ENCODE measurements at regions not wholly inside any gene's neighbourhood (a gene's known extent, or its start where the extent isn't known, plus 50 kb on each side); places are given as distances from the start of the nearest gene placed in this dataset.
"Not testable (repeated sequence)": the region's sequence is repeated elsewhere in the genome, so short reads cannot be mapped to it uniquely, and the experiment has no call there.

- no peak overlapping the region for H3K4me3 Mint-ChIP-seq
- no peaks in the 10 kb centered on the region for H3K36me3 Mint-ChIP-seq (ENCODE audit: low read depth)
- ATAC-seq (peak; percentile 20), DNase-seq (no peak)
- H3K9me3 ChIP-seq (ENCODE audit: control insufficient read depth, low read length, poor library complexity, severe bottlenecking) = no peaks in the 10 kb centered on the region
- H3K27me3 Mint-ChIP-seq = no peaks in the 10 kb centered on the region
- peak overlapping the region; percentile 16 for H3K27ac Mint-ChIP-seq
- peaks cover 7% of the 10 kb centered on the region for H3K4me1 Mint-ChIP-seq
These were observed 76.3 kb upstream of the CUX1 start for GRCh38 chr7:101740981-101741725.

DNA sequence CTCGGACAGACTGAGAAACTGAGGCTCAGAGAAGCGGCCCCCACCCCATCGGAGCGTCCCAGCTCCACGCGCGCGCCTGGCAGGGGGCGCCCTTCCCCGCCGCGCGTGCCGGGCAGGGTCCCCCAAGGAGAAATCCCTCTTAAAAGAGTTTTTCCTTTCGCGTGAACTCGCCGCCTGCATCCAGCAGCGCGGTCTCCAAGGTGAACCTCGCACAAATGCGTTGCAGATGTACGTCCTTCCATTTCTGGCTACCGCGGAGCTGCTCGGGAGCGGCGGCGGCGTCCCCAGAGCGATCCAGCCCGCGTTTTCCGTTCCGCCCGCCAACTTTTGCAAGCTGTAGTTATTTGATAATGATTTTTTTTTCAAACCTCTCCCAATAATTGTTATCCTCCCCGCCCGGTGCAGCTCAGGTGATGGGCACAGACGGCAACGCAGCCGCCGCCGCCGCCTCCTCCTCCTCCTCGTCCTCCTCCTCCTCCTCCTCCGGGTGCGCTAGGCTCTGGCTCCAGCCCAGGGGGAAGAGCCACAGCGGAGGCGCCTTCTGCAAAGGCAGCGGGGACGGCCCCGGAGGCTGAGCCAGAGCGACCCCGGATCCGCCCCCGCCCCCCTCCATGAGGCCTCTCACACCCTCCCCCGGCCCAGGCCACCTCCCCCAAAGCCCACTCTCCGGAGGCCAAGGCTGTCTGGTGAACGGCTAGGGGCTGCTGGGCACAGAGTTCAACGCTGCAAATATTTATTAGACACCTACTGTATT is 74.0 kb upstream of the CUX1 start:
- no peak overlapping the region for H3K27ac Mint-ChIP-seq
- H3K4me1 Mint-ChIP-seq = peaks cover 7% of the 10 kb centered on the region

GRCh38 chr7:101743995-101744360 is 73.4 kb upstream of the CUX1 start:
- DNase-seq (no peak), ATAC-seq (no peak)
- peak overlapping the region; percentile 75 for H3K4me3 Mint-ChIP-seq
- H3K9me3 ChIP-seq (ENCODE audit: control insufficient read depth, low read length, poor library complexity, severe bottlenecking) = no peaks in the 10 kb centered on the region
- no peaks in the 10 kb centered on the region for H3K27me3 Mint-ChIP-seq
- H3K27ac Mint-ChIP-seq = no peak overlapping the region
- peaks cover 7% of the 10 kb centered on the region for H3K4me1 Mint-ChIP-seq
- no peaks in the 10 kb centered on the region for H3K36me3 Mint-ChIP-seq (ENCODE audit: low read depth)

More for the DNA sequence above, 74.0 kb upstream of the CUX1 start:
- Mint-ChIP-seq H3K4me3 (peak overlapping the region; percentile 75), H3K36me3 (ENCODE audit: low read depth) (no peaks in the 10 kb centered on the region), H3K27me3 (no peaks in the 10 kb centered on the region)
- ATAC-seq (peak; percentile 89), DNase-seq (peak; percentile 45 to 51 (median 51))
- H3K9me3 ChIP-seq (ENCODE audit: control insufficient read depth, low read length, poor library complexity, severe bottlenecking) = no peaks in the 10 kb centered on the region

DNA sequence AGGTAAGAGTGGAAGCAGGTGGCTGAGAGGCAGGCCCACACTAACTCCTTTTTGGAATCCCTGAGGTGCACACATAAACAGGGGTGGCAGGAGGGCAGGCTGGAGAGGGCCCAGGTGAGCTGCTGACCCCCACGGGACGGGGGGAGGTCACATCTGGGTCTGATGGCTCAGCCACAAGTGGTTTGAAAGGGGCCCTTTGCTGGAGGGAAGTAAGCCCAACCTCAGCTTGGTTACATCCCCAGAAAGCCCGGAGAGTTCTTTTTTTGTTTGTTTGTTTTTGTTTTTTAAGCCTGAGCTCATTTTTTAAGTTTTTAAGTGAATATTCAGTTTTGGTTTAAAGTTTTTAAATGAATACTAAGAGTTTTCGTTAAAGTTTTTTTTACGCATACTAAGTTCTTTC is 72.8 kb upstream of the CUX1 start:
- peaks cover 3% of the 10 kb centered on the region for H3K27me3 Mint-ChIP-seq
- no peaks in the 10 kb centered on the region for H3K36me3 Mint-ChIP-seq (ENCODE audit: low read depth)
- H3K9me3 ChIP-seq (ENCODE audit: control insufficient read depth, low read length, poor library complexity, severe bottlenecking) = no peaks in the 10 kb centered on the region
- no peak overlapping the region for H3K27ac Mint-ChIP-seq
- ATAC-seq (no peak), DNase-seq (no peak)
- no peak overlapping the region for H3K4me3 Mint-ChIP-seq
- peaks cover 7% of the 10 kb centered on the region for H3K4me1 Mint-ChIP-seq

GRCh38 chr7:101746314-101746713 is 71.1 kb upstream of the CUX1 start:
- ATAC-seq (no peak), DNase-seq (no peak)
- peaks cover 2% of the 10 kb centered on the region for H3K4me1 Mint-ChIP-seq
- H3K27me3 Mint-ChIP-seq = peaks cover 10% of the 10 kb centered on the region
- H3K36me3 Mint-ChIP-seq (ENCODE audit: low read depth) = no peaks in the 10 kb centered on the region
- H3K9me3 ChIP-seq (ENCODE audit: control insufficient read depth, low read length, poor library complexity, severe bottlenecking) = no peaks in the 10 kb centered on the region
- no peak overlapping the region for H3K4me3 Mint-ChIP-seq
- H3K27ac Mint-ChIP-seq = no peak overlapping the region

DNA sequence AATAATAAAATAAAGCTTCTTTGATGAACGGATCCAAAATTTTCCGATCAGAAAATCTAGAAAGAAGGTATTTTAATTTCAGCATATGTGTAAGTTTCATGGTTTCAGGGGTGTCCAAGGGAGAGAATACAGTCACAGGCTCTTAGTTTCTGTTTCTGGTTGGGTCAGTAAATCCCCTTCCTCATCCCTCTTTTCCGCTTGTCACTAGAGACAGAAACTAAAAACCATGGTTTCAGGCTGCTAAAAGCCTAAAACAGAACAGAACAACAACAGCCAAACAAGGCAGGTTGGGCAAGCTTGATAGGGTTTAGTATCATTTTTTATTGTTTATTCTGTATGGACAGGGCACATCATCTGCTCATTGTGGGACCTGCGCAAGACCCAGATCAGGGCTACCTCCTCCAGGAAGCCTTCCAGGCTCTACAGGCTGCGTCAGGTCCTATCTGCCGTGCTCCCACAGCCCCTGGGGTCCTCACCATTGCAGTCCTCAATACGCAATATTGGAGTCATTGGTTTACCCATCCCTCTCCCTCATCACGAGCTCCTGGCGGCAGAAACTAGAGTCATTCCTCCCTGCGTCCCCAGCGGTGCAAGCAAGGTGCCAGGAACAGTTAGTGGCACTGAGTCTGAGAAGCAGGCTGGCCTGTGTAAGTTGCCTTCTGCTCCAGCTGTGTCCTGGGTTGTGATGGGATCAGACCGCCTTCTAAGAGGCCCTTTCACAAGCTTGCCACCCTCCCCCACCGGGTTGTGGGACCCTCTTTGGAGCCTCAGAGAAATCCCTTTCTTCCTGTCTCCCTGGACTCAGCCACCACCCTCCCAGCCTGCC is 70.2 kb upstream of the CUX1 start:
- Mint-ChIP-seq H3K27me3 (peaks cover 10% of the 10 kb centered on the region), H3K27ac (no peak overlapping the region)
- no peaks in the 10 kb centered on the region for H3K9me3 ChIP-seq (ENCODE audit: control insufficient read depth, low read length, poor library complexity, severe bottlenecking)

GRCh38 chr7:101747879-101748345 is 69.5 kb upstream of the CUX1 start:
- no peaks in the 10 kb centered on the region for H3K4me1 Mint-ChIP-seq
- ATAC-seq (no peak), DNase-seq (no peak)
- no peak overlapping the region for H3K4me3 Mint-ChIP-seq
- peaks cover 10% of the 10 kb centered on the region for H3K27me3 Mint-ChIP-seq
- H3K27ac Mint-ChIP-seq = no peak overlapping the region
- no peaks in the 10 kb centered on the region for H3K36me3 Mint-ChIP-seq (ENCODE audit: low read depth)
- no peaks in the 10 kb centered on the region for H3K9me3 ChIP-seq (ENCODE audit: control insufficient read depth, low read length, poor library complexity, severe bottlenecking)

More for the DNA sequence above, 70.2 kb upstream of the CUX1 start:
- Mint-ChIP-seq H3K36me3 (ENCODE audit: low read depth) (no peaks in the 10 kb centered on the region), H3K4me1 (peaks cover 1% of the 10 kb centered on the region), H3K4me3 (no peak overlapping the region)
- ATAC-seq (no peak), DNase-seq (no peak)

DNA sequence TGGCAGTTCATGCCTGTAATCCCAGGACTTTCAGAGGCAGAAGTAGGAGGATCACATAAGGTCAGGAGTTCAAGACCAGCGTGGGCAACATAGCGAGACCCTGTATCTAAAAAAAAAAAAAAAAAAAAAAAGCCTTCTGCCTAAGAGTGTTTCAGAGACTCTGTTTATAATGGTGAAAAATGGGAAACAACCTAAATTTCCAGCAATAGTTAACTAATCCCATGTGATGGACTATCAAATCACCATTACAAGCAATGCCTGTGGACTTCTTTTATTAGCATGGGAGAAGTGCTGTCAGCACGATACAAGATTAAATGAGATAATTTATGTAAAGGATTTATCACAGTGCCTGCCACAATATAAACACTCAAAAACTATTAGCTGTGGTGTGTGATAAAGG is 67.5 kb upstream of the CUX1 start:
- no peak for DNase-seq
- Mint-ChIP-seq H3K4me3 (no peak overlapping the region), H3K27ac (no peak overlapping the region), H3K36me3 (ENCODE audit: low read depth) (no peaks in the 10 kb centered on the region), H3K27me3 (peaks cover 17% of the 10 kb centered on the region), H3K4me1 (peaks cover 4% of the 10 kb centered on the region)
- no peaks in the 10 kb centered on the region for H3K9me3 ChIP-seq (ENCODE audit: control insufficient read depth, low read length, poor library complexity, severe bottlenecking)
- ATAC-seq = no peak

GRCh38 chr7:101753316-101753715 is 64.1 kb upstream of the CUX1 start:
- DNase-seq (no peak), ATAC-seq (no peak)
- peaks cover 4% of the 10 kb centered on the region for H3K4me1 Mint-ChIP-seq
- H3K4me3 Mint-ChIP-seq = no peak overlapping the region
- H3K9me3 ChIP-seq (ENCODE audit: control insufficient read depth, low read length, poor library complexity, severe bottlenecking) = no peaks in the 10 kb centered on the region
- H3K27me3 Mint-ChIP-seq = peaks cover 24% of the 10 kb centered on the region
- no peaks in the 10 kb centered on the region for H3K36me3 Mint-ChIP-seq (ENCODE audit: low read depth)
- H3K27ac Mint-ChIP-seq = no peak overlapping the region

- DNase-seq (no peak), ATAC-seq (no peak)
- H3K9me3 ChIP-seq (ENCODE audit: control insufficient read depth, low read length, poor library complexity, severe bottlenecking) = no peaks in the 10 kb centered on the region
- peak overlapping the region; percentile 60 for H3K27ac Mint-ChIP-seq
- H3K27me3 Mint-ChIP-seq = peaks cover 21% of the 10 kb centered on the region
- H3K4me3 Mint-ChIP-seq = peak overlapping the region; percentile 78
- H3K36me3 Mint-ChIP-seq (ENCODE audit: low read depth) = no peaks in the 10 kb centered on the region
- peaks cover 4% of the 10 kb centered on the region for H3K4me1 Mint-ChIP-seq
These were observed 62.8 kb upstream of the CUX1 start for GRCh38 chr7:101754424-101755159.

DNA sequence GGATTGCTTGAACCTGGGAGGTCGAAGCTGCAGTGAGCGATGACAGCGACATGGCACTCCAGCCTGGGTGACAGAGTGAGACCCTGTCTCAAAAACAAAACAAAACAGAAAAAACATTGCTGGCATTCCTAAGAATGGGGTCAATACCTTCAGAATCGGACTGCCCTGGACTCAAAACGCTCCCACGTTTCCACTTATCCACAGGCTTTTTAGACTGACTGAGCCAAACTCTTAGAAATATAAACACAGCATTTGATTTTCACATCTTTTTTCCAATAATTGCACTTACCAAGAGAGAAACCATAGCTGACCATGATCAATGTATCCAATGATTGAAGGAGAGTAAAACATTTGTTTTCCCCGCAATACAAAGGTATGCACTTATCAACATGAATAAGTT is 59.5 kb upstream of the CUX1 start:
- ATAC-seq (no peak), DNase-seq (no peak)
- no peaks in the 10 kb centered on the region for H3K9me3 ChIP-seq (ENCODE audit: control insufficient read depth, low read length, poor library complexity, severe bottlenecking)
- H3K27ac Mint-ChIP-seq = no peak overlapping the region
- peaks cover 15% of the 10 kb centered on the region for H3K27me3 Mint-ChIP-seq
- no peaks in the 10 kb centered on the region for H3K36me3 Mint-ChIP-seq (ENCODE audit: low read depth)
- no peak overlapping the region for H3K4me3 Mint-ChIP-seq
- peaks cover 4% of the 10 kb centered on the region for H3K4me1 Mint-ChIP-seq

DNA sequence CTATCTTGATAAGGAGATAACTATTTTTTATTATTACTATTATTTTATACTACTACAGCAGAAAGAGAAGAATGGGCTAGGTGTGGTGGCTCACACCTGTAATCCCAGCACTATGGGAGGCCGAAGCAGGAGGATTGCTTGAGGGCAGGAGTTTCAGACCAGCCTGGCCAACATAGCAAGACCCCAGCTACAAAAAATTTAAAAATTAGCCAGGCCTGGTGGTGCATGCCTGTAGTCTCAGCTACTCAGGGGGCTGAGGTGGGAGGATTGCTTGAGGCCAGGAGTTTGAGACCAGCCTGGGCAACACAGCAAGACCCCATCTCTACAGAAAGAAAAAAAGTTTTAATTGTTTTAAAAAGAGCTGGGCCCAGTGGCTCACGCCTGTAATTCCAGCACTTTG is 58.9 kb upstream of the CUX1 start:
- H3K27ac Mint-ChIP-seq; H3K36me3 Mint-ChIP-seq (ENCODE audit: low read depth); DNase-seq; H3K4me1 Mint-ChIP-seq; ATAC-seq; H3K9me3 ChIP-seq (ENCODE audit: control insufficient read depth, low read length, poor library complexity, severe bottlenecking); H3K4me3 Mint-ChIP-seq: not testable (repeated sequence)
- peaks cover 15% of the 10 kb centered on the region for H3K27me3 Mint-ChIP-seq
